SHP77 treated with DMSO at 0.1 percent for 48 hours (cell line): ENCODE measurements at regions not wholly inside any gene's neighbourhood (a gene's known extent, or its start where the extent isn't known, plus 50 kb on each side); places are given as distances from the start of the nearest gene placed in this dataset.
"Not testable (repeated sequence)": the region's sequence is repeated elsewhere in the genome, so short reads cannot be mapped to it uniquely, and the experiment has no call there.

Experiments used
- DNase-seq: peaks from one replicate; lab custom pipeline; 2025; lab: John Stamatoyannopoulos, UW

DNA sequence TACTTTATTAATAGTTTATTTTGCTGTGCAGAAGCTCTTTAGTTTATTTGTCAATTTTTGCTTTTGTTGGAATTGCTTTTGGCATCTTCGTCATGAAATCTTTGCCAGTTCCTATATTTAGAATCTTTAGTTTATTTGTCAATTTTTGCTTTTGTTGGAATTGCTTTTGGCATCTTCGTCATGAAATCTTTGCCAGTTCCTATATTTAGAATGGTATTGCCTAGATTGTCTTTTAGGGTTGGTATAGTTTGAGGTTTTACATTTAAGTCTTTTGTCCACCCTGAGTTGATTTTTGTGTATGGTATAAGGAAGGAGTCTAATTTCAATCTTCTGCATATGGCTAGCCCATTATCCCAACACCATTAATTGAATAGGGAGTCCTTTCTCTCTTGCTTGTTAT is 93.9 kb upstream of the TCF21 start:
- DNase-seq = not testable (repeated sequence)

DNA sequence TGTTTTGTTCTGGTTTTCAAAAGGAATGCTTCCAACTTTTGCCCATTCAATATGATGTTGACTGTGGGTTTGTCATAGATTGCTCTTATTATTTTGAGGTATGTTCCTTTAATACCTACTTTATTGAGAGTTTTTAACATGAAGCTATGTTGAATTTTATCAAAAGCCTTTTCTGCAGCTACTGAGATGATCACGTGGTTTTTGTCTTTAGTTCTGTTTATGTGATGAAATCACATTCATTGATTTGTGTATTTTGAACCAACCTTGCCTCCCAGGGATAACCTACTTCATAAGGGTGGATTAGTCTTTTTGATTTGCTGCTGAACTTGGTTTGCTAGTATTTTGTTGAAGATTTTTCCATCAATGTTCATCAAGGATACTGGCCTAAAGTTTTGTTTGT is 92.7 kb upstream of the TCF21 start:
- DNase-seq = no peak

DNA sequence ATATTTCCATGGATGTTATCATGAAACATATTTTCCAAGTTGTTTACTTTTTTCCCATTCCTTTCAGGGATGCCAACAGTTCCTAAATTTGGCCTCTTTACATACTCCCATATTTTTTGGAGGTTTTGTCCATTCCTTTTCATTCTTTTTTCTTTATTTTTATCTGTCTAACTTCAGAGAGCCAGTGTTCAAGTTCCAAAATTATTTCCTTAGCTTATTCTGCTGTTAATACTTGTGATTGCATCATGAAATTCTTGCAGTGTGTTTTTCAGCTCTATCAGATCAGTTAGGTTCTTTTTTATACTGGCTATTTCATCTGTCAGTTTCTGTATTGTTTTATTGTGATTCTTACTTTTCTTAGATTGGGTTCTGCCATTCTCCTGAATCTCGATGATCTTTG is 89.9 kb upstream of the TCF21 start:
- no peak for DNase-seq

DNA sequence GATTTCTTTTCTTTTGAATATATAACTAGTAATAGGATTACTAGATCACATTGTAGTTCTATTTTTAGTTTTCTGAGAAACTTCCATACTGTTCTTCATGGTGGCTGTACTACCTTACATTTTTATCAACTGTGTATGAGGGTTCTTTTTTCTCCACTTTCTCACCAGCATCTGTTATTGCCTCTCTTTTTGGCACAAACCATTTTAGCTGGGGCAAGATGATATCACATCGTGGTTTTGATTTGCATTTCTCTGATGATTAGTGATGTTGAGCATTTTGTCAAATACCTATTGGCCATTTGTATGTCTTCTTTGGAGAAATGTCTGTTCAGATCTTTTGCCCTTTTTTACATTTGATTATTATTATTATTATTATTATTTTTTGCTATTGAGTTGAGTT is 86.1 kb upstream of the TCF21 start:
- no peak for DNase-seq

DNA sequence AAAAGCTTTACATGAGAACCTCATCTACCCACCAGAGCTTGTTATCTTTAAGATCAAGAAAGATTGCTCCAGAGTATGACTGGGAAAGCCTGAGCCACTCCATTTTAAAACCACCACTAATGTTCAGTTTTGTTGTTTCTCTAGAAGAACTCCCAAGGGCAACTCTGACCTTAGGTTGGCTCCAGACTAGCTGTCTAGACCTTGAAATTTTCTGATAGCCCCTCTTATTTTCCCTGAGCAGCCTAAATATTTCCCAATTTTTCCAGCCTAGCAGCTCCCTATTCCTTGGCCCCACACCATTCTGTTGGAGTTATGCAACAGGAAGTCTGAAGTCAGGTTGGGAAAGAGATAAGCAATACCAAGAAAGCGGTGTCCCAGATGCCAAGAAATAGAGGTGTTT is 84.6 kb upstream of the TCF21 start:
- no peak for DNase-seq

DNA sequence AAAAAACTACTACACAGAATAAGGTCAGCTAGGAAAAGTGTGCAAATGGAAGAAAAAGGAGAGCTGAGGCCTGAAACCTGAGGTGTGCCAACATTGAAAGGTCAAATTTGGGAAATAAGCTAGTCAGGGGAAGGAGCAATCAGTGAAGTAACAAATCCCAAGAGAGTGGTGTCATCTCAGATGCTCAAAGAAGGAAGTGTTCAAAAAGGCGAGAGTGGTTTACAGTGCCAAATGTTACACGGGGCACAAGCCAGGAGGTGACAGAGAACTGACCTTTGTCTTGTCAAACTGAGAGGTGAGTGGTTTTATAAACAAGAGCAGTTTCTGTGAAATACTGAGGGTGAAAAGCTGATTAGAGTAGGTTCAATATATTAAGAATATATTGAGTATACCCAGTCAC is 83.0 kb upstream of the TCF21 start:
- no peak for DNase-seq

DNA sequence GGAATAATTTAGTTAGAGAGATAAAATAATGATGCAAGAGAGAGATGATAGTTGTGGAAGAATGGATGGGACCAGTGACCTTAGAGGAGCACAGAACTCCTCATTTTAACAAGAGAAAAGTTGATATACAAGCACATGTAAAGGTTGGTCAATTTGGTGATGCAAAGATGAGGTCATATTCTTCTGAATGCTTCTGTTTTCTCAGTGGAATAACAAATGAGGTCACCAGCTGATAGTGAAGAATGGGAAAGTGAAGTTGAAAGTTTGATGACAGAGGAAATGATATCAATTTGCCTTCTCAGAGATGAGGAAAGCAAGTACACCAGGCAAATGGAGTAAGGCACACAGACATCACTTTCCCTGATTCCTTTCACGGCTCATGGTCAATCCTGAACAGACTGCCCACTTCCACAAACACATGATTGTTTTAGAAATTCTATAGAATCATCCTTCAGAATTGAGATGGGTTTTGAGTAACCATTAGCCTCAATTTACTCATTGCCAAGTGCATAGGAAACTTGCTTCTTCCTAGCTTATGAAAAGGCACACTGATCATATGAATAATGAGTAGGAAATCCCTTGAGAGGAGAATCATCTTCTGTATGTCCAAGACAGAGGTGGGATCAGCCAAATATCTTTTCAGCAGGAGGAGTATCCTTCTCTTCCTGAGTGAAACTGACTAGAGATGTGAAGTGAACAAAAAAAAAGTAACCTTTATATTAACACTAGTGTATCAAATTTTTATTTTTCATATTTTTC is 82.4 kb upstream of the TCF21 start:
- no peak for DNase-seq

DNA sequence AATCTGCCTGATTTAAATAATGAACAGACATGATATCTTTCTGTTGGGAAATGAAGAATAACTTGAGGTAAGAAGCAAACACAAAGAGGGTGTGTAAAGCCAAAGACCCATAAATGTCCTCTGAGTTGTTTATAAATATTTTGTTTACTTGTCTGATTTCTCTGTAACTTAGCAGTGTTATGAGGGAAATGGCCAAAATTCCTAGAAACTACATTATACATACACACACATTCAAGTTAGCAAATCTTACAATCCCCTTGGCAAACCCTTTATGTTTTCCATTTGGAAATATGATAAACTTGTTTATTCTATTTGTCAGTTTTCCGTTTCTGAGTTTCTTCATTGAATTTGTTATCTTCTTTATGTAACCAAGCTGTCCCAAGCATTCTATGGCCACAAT is 81.4 kb upstream of the TCF21 start:
- no peak for DNase-seq

DNA sequence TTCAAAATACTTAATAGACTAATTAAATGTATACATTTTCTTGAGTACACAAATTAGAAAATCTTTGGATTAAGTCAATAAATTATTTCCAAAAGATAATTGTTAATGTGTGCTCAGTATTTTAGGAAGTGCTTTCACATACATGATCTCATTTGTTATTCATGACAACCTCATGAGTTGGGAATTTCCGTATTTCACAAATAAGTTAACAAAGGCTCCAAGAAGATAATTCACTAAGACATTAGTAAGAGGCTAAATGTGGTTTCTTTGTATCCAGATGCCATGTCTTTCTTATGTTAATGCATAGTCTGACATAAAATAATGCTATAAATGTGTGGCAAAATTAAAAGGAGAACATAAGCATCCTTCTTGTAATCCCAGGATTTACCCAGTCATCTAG is 79.5 kb upstream of the TCF21 start:
- no peak for DNase-seq

DNA sequence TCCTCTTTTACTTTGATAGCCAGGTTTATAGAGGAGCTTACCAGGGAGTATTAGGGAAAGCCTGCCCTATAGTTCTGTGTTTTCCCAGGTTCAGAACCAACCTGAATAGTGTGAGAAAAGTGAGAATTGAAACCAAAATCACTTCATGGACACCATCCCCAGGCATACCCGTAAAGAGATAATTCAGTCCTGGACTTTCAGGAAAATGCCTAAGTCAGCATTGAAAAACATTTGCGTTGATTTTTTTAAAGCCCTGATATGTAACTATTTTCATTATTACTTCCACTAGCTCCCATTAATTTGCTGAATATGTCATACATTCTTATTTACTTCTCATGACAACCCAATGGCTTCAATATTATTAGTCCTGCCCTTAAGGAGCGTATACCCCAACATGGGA is 77.4 kb upstream of the TCF21 start:
- no peak for DNase-seq

DNA sequence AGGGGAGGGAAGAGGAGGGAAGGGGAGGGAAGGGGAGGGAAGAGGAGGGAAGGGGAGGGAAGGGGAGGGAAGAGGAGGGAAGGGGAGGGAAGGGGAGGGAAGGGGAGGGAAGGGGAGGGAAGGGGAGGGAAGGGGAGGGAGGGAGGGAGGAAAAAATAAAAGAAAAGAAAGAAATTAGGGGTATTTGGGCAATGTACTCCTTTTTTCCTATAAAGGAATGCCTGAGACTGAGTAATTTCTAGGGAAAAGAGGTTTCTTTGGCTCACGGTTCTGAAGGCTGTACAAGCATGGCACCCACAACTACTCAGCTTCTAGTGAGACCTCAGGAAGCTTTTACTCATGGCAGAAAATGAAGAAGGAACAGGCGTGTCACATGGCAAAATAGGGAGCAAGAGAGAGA is 76.5 kb upstream of the TCF21 start:
- not testable (repeated sequence) for DNase-seq

DNA sequence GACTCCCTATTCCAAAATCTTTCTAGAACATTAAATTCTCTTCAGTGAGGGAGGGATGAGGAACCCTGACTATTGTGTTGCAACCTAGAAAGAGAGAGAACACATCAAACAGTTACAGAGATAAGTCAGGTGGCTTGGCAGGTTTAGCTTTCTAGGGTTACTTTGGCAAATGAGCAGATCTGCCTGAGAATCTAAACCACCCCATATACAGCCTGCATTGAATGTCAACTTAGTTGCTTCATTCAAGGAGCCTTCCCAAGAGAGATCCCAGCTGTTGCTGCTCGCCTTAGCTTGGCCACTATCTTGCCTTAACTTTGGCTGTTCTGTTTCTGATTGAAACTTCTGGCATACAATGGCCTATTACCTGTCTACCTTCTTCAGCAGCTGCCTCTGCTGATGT is 74.7 kb upstream of the TCF21 start:
- no peak for DNase-seq

DNA sequence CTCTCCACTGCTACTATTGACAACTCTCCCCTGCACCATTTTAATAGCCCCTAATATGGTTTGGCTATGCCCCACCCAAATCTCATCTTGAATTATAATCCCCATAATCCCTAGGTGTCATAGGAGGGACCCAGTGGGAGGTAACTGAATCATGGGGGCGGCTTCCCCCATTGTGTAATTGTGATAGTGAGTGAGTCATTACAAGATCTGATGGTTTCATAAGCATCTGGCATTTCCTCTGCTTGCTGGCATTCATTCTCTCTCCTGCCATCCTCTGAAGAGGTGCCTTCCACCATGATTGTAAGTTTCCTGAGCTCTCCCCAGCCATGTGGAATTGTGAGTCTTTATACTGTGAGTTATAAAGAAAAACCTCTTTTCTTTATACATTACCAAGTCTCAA is 74.1 kb upstream of the TCF21 start:
- DNase-seq = no peak

DNA sequence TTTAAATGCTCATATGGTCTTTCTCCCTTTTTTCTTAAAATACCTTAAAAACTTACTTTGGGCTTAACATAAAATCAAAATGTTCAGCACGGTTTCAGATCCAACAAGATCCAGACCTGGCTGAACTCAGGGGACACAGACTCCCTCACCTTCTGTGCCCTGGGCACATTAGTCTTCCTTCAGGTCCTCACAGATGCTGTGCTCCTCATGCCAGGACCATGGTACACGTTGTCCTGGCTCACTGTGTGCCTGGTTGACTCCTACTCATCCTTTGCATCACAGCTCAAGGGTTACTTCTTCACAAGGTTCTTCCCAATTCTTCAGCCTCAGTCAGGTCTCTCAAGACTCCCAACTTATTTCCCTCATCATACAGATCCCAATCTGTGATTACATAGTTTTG is 73.6 kb upstream of the TCF21 start:
- no peak for DNase-seq

DNA sequence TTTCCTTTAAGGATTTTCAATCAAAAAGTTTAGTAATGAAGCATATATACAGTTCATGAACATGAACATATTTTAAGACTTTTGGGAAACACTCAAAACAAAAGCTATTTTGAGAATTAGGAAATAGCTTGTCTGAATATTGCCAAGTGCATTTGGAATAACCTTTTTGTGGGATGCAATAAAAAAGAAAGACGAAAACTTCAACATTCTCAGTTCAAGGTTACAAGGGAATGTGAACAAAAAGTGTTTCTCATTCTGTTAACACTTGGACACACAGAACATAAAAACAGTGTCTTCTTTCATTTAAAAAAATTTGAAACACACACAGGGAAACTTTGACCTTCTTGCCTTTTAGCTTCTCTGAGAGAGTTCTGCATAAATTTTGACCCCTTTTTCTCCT is 72.7 kb upstream of the TCF21 start:
- DNase-seq = no peak

DNA sequence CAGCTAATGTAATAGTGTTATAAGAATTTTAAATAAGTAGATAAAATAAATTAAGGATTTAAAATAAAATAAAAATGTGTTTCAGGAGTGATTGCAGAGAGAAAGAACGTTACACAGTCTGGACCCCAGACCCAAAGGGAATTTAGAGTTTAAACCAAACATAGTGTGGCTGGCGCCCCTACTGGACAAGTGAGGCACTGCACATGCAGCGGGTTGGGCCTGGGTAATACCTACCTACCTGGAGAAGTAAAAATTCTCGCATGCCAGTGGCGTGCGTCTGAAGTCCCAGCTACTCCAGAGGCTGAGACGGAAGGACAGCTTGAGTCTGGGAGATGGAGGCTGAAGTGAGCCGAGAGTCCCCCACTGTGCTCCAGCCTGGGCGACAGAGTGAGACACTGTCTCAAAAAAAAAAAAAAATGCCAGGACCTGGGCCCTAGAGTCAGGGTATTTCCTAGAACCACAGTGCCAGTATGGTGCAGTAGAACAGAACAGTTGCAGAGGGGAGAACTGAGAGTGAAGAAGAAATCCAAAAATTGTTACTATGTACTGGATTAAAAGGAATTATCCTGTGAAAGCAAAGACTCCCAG is 71.4 kb upstream of the TCF21 start:
- DNase-seq = no peak

DNA sequence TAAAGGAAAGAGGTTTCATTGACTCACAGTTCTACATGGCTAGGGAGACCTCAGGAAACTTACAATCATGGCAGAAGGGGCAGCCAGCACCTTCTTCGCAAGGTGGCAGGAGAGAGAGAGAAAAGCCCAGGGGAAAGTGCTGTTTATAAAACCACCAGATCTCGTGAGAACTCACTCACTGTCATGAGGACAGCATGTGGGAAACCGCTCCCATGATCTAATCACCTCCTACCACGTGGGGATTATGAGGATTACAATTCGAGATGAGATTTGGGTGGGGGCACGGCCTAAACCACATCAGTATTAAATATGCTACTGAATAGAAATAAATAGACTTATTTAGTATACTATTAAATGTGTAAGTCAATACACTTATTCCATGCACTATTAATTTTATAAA is 70.6 kb upstream of the TCF21 start:
- no peak for DNase-seq

DNA sequence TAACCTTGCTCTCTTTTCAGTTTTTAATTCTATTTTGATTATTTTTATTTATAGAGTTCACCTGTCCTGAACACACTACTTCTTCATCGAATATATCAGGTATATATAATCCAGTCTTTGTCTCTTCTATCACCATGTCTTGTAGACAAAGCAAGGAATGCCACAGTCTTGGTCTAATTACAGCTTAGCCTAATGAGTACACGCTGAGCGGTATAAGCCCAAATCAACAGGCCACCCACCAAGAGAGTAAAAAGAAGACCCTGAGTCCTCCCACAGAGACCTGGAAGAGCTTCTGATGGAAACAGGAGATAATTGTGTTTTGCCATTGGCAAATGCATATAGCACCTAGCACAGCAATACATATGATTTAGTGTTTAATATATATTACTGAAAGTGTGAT is 68.7 kb upstream of the TCF21 start:
- DNase-seq = no peak

DNA sequence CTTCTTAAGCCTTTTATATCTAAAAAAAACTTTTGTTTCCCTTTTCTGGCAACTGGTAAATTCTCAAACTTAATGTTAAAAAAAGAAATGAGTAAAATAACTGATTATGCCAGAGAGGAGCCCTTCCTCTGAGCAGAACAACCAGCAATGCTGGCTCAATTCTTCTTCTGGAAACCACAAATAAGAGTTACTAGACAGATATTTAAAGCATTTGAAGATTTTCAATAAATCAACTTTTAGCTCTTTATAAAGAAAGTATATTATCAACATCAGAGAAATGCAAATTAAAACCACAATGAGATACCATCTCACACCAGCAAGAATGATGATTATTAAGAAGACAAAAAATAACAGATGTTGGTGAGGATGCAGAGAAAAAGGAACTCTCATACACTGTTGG is 61.1 kb upstream of the TCF21 start:
- no peak for DNase-seq

DNA sequence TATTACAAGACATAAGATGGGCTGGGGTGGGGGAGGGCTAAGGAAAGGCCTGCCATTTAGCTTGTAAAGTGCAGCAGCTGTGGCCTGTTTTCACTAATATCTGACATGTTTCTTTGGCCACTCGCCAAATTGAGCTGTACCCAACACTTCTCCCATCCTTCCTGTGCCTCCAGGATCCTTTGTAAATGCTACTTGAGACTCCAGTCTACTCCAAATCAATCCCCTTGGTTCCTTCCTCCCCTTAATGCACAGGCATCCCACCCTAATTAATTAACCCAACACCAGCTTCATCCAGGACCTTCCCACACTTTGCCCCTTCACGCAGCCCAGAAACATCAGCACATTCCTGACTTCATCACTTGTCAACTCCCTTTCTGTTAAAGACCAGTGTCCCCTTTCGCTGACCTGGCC is 55.0 kb upstream of the TCF21 start:
- no peak for DNase-seq

DNA sequence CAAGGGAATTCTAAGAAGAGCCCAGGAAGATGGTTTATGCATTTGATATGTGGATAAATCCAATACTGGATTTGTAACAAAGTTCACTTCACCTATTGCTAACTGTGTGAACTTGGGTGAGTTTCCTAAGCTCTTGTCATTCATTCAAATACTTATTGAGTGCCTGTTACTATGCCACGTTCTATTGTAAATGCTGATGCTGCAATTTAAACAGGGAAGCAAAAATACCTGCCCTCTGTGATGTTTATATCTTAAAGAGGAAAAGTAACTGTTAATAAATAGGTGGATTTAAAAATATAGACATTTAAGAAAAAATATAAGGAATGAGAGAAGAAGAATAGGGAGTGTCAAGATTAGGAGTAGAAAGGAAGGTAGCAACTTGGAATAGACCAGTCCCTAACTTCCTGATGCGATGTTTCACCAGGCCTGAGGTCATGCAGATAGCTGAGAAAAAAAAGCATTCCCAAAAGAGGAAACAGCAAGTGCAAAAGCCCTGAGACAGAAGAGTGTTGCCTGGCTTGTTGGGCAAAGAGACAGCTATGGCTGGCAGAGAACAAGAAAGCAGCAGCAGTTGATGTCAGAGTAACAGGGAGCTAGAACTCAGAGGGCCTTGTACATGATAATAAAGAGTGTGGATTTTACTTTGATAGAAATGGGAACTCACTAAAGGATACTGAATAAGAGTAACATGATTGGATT is 54.3 kb upstream of the TCF21 start:
- DNase-seq = no peak

DNA sequence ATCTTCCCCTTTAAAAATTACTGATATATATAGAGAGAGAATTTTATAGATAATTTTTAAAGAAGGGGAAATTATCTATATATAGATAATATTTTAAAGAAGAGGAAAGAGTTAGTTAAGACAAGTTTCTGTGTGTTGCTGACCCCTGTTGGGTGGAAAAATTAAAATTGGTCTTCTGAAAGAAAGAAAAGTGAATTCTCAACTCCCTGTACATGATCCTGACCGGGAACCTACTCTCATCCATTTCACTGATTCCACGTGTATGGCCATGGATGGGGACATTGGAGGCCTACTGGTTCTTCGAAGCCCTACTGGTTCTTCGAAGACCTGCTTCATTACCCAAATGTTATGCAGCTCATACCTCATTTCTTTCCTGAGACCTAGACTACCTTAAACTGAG is 53.0 kb upstream of the TCF21 start:
- DNase-seq = no peak

DNA sequence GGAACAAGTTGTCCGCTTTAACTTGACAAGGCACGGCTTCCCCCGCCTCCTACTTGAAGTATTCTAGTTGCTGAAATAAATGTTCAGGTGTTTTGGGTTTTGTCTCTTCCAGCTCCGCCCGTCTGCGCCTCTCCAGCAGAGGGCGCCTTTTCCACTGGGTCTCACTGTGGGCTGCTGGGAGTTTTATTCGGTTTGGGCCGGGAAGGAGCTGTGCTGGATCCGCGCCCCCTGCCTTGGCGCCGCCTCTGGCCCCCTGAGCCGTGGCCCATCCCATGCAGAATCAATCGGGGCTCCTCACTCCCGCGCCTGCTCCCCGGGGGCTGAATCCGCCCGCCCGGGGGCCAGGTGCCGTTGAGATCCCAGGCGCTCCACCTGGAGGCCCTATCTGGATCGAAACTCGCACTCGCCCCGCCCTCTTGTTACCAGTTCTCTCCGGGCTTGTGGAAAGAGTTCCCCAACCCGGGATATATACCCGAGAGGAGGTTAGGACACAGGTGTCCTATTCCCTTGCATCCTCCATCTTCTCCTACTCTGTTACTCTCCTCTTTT is 51.0 kb upstream of the TCF21 start:
- DNase-seq = no peak
